Activated B cell treated with CpG ODN at 0.5 μM for 24 hours (primary cell): ENCODE measurements at regions not wholly inside any gene's neighbourhood (a gene's known extent, or its start where the extent isn't known, plus 50 kb on each side); places are given as distances from the start of the nearest gene placed in this dataset.

Experiments used
- ATAC-seq: fragments of 200-7000 bp; cut with Tn5 transposase; one replicate; pipeline ENCODE4 v1.10.0; 2021; ENCODE audit warnings: low read depth, mild to moderate bottlenecking, moderate library complexity
- CTCF ChIA-PET: fragments of 350-600 bp; sonication (Branson Sonifier 250); formaldehyde crosslinking; loops from one replicate; lab custom pipeline; 2021; ENCODE audit warnings: antibody characterized with exemption; lab: Charles Lee
- POLR2A ChIA-PET: fragments of 350-600 bp; sonication (Branson Sonifier 250); formaldehyde crosslinking; loops from one replicate; lab custom pipeline; 2021; ENCODE audit warnings: antibody characterized with exemption; lab: Charles Lee
- DNase-seq: peaks from one replicate; pipeline ENCODE4 v3.0.0; 2022
- H3K27ac Mint-ChIP-seq: one replicate; pipeline ENCODE4 v1.8.0; 2020; ENCODE audit warnings: mixed read lengths
- H3K27me3 Mint-ChIP-seq: one replicate; pipeline ENCODE4 v1.8.0; 2021; ENCODE audit warnings: mixed read lengths
- H3K36me3 Mint-ChIP-seq: one replicate; pipeline ENCODE4 v1.8.0; 2021; ENCODE audit warnings: low read depth, mixed read lengths
- H3K4me1 Mint-ChIP-seq: one replicate; pipeline ENCODE4 v1.8.0; 2021; ENCODE audit warnings: mixed read lengths
- H3K4me3 Mint-ChIP-seq: one replicate; pipeline ENCODE4 v1.8.0; 2020; ENCODE audit warnings: mild to moderate bottlenecking, mixed read lengths
- H3K9me3 Mint-ChIP-seq: one replicate; pipeline ENCODE4 v1.8.0; 2020; ENCODE audit warnings: mixed read lengths
- CTCF ChIP-seq: fragments of 200-600 bp; IDR thresholded peaks from one replicate; pipeline ENCODE4 v1.8.0; 2022; ENCODE audit warnings: antibody characterized with exemption, mild to moderate bottlenecking
- intact Hi-C: fragments of 100-400 bp; cut with micrococcal nuclease; formaldehyde crosslinking; loops from one replicate; pipeline ENCODE4 v1.15.1; 2024

GRCh38 chr12:13811061-13811460, 170.3 kb downstream of the GRIN2B start:
- TF ChIP-seq CTCF: no peak
- DNase-seq (no peak), ATAC-seq (no peak)
- CTCF ChIA-PET: no interaction called here
- Mint-ChIP-seq H3K27ac (no peak overlapping the region), H3K4me1 (no peaks in the 10 kb centered on the region), H3K27me3 (peaks cover 19% of the 10 kb centered on the region), H3K4me3 (no peak overlapping the region), H3K9me3 (no peaks in the 10 kb centered on the region), H3K36me3 (no peaks in the 10 kb centered on the region)
- intact Hi-C loops: no loop called here
- POLR2A ChIA-PET: no interaction called here

GRCh38 chr12:13805041-13805440, 176.4 kb downstream of the GRIN2B start:
- H3K27ac Mint-ChIP-seq: no peak overlapping the region
- ATAC-seq (no peak), DNase-seq (no peak)
- POLR2A ChIA-PET: no interaction called here
- no peak for TF ChIP-seq CTCF
- intact Hi-C loops: no loop called here
- CTCF ChIA-PET: no interaction called here
- H3K36me3 Mint-ChIP-seq: no peaks in the 10 kb centered on the region
- no peak overlapping the region for H3K4me3 Mint-ChIP-seq
- no peaks in the 10 kb centered on the region for H3K9me3 Mint-ChIP-seq
- H3K4me1 Mint-ChIP-seq: no peaks in the 10 kb centered on the region
- H3K27me3 Mint-ChIP-seq: peaks cover 4% of the 10 kb centered on the region

GRCh38 chr12:13801543-13801942, 179.9 kb downstream of the GRIN2B start:
- no peaks in the 10 kb centered on the region for H3K9me3 Mint-ChIP-seq

GRCh38 chr12:13799574-13799973, 181.8 kb downstream of the GRIN2B start:
- ATAC-seq (no peak), DNase-seq (no peak)
- CTCF ChIA-PET: no interaction called here
- POLR2A ChIA-PET: no interaction called here
- H3K36me3 Mint-ChIP-seq: no peaks in the 10 kb centered on the region
- intact Hi-C loops: no loop called here
- no peak overlapping the region for H3K4me3 Mint-ChIP-seq
- TF ChIP-seq CTCF: no peak
- H3K9me3 Mint-ChIP-seq: peaks cover 3% of the 10 kb centered on the region
- H3K4me1 Mint-ChIP-seq: no peaks in the 10 kb centered on the region
- no peaks in the 10 kb centered on the region for H3K27me3 Mint-ChIP-seq
- H3K27ac Mint-ChIP-seq: no peak overlapping the region

More at GRCh38 chr12:13801543-13801942, 179.9 kb downstream of the GRIN2B start:
- H3K36me3 Mint-ChIP-seq: no peaks in the 10 kb centered on the region
- DNase-seq: no peak
- intact Hi-C loops: no loop called here
- CTCF ChIA-PET: no interaction called here
- no peaks in the 10 kb centered on the region for H3K27me3 Mint-ChIP-seq
- no peaks in the 10 kb centered on the region for H3K4me1 Mint-ChIP-seq
- ATAC-seq: no peak
- POLR2A ChIA-PET: no interaction called here
- TF ChIP-seq CTCF: no peak
- H3K27ac Mint-ChIP-seq: no peak overlapping the region
- no peak overlapping the region for H3K4me3 Mint-ChIP-seq

- Mint-ChIP-seq H3K27me3 (no peaks in the 10 kb centered on the region), H3K4me1 (no peaks in the 10 kb centered on the region), H3K36me3 (no peaks in the 10 kb centered on the region), H3K4me3 (no peak overlapping the region), H3K9me3 (peaks cover 3% of the 10 kb centered on the region), H3K27ac (no peak overlapping the region)
- no peak for DNase-seq
- ChIA-PET POLR2A (no interaction called here), CTCF (interaction anchor here (0.7 kb wide), 1 partner anchor 36 kb away, joined by 4 read pairs; no protein-coding TSS in a partner anchor)
- no peak for TF ChIP-seq CTCF
- ATAC-seq: no peak
- intact Hi-C loops: no loop called here
These were observed 183.2 kb downstream of the GRIN2B start for GRCh38 chr12:13798162-13798561.
